ENCODE measurements at regions not wholly inside any gene's neighbourhood (a gene's known extent, or its start where the extent isn't known, plus 50 kb on each side); places are given as distances from the start of the nearest gene placed in this dataset.
A peak's percentile ranks its signal among the peaks of the same experiment; 100 is the strongest.
"Not testable (repeated sequence)": the region's sequence is repeated elsewhere in the genome, so short reads cannot be mapped to it uniquely, and the experiment has no call there.

DNA sequence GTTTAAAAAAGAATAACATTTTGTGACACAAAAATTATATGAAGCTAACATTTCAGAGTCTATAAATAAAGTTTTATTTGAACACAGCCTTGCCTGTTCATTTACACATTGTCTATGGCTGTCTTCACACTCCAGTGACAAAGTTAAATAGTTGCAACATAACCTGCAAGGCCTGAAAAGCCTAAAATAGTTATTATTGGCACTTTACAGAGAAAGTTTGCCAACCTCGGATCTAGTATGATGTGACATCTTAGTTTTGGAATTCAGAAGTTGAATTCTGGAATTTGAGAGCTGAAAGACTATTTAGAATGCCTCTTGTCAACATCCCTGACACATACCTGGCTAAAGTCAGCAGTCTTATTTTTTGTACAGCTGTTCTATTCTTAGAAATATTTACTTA is 68.3 kb downstream of the DYRK2 start:
- no peak for DNase-seq (ENCODE audit: low read depth in 2 of 2)

DNA sequence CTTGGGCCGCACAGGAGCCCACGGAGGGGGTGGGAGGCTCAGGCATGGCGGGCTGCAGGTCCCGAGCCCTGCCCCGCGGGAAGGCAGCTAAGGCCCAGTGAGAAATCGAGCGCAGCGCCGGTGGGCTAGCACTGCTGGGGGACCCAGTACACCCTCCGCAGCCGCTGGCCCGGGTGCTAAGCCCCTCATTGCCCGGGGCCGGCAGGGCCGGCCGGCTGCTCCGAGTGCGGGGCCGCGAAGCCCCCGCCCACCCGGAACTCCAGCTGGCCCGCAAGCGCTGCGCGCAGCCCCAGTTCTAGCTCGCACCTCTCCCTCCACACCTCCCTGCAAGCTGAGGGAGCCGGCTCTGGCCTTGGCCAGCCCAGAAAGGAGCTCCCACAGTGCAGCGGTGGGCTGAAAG is 70.8 kb downstream of the DYRK2 start:
- DNase-seq (ENCODE audit: low read depth in 2 of 2): not testable (repeated sequence)

DNA sequence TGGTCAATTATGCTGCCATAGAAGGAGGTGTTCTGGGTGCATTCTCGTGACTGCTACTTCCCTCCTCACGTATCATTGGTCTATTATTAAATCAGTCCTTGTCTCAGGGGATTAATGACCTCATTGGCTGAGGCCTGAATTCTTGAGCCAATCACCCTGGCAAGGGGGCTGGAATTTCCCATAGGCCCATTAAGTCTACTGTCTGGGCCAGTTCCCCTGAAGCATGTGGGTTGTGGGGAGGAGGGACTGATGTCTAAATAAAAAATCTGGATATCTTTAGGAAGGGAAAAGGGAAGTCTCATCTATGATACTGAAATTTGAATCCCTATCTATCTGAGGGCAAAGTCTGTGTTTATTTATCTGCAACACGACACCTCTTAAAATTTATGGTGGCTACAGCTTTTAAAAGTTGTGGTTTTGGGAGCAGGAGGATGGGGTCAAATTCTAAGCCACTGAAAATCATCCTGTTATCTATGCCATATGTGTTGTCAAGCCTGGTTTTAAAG is 71.9 kb downstream of the DYRK2 start:
- no peak for DNase-seq (ENCODE audit: low read depth in 2 of 2)

DNA sequence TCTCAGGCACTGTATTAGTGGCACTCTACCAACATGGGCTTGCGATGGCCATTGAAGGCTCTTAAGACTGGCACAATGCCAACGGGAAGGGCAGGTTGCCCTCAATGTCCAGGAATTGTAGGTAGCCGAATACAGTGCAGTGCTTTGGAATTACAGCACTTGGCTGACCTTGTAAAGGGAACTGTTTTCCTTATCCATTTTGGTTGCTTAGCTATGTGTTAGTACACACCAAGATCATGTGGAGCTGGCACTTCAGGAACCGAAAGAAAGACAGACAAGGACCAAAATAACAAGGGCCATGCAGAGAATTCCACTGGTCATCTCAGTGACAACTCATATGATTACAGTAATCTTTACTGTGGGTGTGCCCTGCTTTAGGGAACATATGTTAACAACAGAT is 72.7 kb downstream of the DYRK2 start:
- DNase-seq (ENCODE audit: low read depth in 2 of 2): peak in 1 of 2 donors; percentile 29

DNA sequence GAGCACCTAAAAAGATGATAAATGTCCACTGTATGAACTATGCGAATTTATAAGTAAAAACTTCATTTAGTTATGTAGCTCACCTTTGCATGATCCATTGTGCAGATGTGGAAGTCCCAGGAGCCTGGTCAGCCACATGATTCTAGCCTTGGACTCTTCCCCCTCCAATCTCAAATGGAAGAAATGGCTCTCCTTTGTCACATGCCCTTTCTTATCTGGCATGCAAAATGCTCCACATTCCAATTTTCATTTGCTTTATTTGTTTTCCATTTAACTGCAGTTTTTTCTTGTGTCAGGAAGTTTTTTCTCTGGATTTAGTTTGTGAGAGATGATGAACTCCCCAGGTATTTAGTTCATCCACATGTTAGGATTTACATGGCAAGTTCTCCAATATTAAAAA is 73.8 kb downstream of the DYRK2 start:
- DNase-seq (ENCODE audit: low read depth in 2 of 2): no peak

- no peak for DNase-seq (ENCODE audit: low read depth in 2 of 2)
These were observed 78.3 kb downstream of the DYRK2 start for GRCh38 chr12:67726868-67727267.

- no peak for DNase-seq (ENCODE audit: low read depth in 2 of 2)
These were observed 79.4 kb downstream of the DYRK2 start for GRCh38 chr12:67727702-67728666.

DNA sequence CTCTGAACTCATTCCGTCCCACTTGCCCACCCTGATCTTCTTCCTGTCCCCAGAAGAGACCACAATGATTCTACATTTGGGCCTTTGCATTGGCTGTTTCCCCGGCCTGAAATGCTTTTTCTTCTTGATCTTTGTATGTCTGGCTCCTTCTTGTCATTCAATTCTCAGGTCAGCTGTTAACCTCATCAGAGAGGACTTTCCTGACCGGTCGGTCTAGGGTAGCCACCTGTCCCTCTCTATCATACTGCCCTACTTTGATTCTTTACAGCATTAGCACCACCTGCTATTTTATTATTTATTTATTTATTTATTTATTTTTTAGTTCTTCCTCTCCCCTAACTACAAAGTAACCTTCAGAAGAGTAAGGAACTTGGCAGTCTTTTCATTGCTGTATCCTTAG is 84.3 kb downstream of the DYRK2 start:
- DNase-seq (ENCODE audit: low read depth in 2 of 2): no peak

DNA sequence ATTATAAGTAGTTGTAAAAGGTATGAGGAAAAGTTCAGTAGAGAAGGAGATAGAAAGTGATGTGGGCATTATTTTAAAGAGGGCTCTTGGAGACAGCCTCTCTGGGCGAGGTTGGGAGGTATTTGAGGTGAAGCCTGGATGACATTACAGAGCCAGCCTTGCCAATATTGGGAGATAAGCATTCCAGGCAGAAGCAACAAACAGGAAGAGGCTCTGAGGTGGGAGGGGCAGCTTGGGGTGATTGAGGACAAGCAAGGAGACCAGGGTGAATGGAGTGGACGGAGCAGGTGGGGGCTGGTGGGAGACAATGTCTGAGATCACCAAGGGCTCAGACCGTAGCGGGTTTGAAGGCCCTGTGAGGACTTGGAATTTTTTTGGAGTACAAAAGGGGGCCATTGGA is 87.3 kb downstream of the DYRK2 start:
- DNase-seq (ENCODE audit: low read depth in 2 of 2): no peak

DNA sequence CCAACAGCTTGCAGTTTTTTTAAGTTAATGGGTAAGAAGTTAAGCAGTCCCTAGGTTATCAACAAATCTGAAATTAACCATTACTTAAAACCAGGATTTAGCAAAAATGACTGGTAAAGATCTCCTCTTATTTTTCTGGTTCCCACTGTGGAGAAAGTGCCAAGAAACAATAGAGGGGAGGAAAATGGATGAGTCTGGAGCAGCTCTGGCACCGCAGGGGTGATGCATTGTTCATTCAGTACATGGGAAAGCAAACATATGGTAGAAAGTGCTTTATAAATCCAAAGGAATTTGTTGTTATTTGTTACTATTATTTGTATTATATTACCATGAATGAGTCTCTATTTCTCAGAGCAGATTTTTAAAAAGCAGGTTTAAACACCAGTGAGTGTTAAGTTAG is 92.2 kb downstream of the DYRK2 start:
- DNase-seq (ENCODE audit: low read depth in 2 of 2): no peak

DNA sequence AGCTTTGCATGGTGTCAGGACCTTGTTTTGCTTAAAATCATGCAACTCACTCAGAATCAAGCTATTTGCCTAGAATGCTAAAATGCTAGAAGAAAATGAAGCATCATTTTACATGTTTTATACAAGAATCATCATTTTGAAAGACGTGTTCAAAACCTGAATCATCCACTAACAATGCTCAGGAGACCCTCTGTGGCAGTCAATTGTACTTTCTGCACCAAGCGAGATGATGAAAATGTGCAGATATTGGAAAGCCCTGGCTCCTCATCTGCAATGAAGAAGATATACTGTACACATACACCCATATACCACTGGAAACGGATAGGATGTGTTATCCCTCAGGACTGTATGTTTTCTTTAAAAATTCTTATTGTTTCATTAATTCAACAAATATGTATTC is 92.7 kb downstream of the DYRK2 start:
- DNase-seq (ENCODE audit: low read depth in 2 of 2): no peak

DNA sequence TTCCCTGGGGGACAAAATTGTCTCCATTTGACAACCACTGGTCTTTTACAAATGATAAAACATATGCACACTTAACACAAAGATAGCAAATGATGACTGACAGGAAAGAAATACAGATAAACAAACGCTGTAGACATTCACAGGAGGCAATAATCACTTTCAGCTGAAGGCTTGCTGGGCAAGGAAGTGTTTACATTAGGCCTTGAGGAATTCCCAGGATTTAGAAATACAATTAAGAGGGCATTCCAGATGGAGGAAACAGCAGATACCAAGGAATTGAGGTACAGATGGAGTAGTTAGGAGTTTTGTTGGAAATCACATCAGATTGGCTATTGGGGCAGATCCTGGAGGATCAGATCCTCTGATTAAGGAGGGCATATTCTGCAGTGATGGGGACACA is 93.9 kb downstream of the DYRK2 start:
- no peak for DNase-seq (ENCODE audit: low read depth in 2 of 2)

DNA sequence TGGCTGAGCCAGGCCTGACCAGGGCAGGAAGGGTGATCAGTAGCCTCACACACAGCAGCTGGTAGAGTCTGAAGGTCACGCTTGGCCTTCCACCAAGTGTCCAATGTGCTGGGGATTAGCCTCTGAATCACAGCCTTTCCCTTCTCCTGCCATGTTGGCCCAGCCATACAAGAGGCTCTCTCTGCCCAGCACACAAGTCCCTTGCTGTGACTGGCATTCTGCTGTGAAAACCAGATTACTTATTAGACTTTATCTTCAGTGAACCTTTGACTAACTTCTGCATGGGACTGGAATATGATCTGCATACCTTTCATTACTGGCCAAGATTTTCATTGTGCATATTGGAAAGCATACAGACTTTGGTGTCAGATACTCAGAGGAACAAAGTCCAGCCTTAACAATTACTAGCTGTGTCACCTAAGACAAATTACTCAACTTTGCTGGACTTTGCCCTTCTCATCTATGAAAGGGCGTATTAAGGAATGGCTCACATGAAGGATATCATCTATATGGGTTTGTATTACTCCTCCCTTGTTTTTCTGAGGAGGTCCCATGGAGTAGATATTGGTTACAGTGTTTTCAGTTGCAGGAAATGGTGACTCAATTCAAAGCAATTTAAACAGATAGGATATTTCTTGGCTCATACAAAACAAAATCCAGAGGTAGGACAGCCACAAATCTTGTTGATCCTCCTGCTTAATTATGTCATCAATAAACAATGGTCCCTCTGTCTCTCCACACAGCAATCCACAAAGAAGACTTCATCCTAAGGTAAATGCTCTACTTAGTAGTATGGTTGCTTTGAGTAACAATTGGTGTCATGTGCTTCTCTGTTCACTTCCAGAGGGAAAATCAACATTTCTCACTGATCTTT is 99.6 kb downstream of the DYRK2 start:
- DNase-seq (ENCODE audit: low read depth in 2 of 2): peak in 1 of 2 donors; percentile 3

DNA sequence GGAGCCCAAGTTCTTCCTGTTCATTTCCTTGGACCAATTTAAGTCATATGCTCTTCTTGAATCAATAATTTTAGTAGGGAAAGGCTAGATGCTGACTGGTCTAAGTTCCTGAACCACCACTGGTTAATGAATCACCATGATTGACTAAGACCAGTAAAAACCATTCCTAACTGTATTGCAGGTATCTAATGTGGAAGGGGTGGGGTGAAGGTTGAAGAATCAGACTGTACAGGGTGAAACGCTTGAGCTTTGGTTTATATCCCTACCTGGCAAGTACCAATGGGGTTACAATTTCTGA is 100.1 kb downstream of the DYRK2 start:
- no peak for DNase-seq (ENCODE audit: low read depth in 2 of 2)

GRCh38 chr12:67750513-67751183 is 102.1 kb downstream of the DYRK2 start:
- no peak for DNase-seq (ENCODE audit: low read depth in 2 of 2)

- DNase-seq (ENCODE audit: low read depth in 2 of 2): no peak
These were observed 102.9 kb downstream of the DYRK2 start for GRCh38 chr12:67751381-67751928.

DNA sequence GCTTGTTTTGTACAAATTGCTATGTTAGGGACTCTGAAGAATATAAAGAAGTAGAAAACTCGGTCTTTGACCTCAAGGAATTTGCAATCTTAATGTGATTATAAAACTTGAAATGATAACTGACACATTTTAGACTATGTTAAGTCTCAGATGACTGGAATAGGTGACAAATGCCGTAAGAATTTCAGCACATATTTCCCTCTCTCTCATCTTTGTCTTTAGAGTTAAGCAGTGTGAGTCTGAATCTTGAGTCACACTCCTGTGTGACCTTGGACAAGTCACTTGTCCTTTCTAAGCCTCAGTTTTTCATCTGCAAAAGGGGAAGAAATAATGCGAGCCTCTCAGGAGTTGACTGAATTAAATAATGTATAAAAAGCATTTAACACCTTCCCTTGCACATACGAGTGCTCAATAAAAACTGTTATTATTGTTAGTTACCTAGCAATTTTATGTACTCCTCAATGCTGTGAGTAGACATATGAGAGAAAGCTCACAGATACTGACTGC is 103.7 kb downstream of the DYRK2 start:
- no peak for DNase-seq (ENCODE audit: low read depth in 2 of 2)

DNA sequence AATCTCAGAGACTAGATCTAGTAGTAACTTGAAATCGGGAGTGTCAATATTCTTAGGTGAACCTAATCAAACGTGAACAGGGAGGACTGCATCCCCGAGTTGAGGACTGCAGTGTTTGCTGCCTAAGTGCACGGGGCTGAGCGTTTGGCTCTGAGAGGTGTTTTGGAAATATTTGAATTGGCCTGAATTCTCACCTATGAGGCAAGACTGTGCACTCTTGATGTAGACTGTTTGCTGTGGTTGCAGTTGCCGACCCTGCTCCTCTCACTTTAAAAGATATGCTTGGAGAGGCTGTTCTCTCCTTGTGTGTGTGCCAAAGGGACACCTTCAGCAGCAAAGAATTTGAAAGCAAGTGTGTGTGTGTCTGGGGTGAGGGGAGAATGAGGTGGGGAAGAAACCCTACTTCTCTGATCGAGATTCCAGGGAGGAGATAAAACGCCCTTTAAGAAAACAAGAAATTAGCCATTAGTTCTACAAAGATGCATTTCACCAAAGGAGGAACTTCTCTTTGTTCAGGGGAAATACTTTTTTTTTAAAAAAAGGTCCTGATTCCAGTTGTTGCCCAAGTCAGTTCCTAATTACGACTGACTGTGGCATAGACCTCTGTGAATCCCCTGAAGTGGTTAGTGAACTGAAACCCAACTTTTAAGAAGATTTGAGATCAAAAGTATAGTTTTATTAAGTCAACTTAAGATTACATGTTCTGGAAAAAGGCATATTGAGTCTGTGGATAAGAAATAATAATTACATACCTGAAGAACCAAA is 106.6 kb downstream of the DYRK2 start:
- DNase-seq (ENCODE audit: low read depth in 2 of 2): no peak

GRCh38 chr12:67757651-67758050 is 109.1 kb downstream of the DYRK2 start:
- no peak for DNase-seq (ENCODE audit: low read depth in 2 of 2)

- no peak for DNase-seq (ENCODE audit: low read depth in 2 of 2)
These were observed 109.6 kb downstream of the DYRK2 start for GRCh38 chr12:67758119-67758518.

GRCh38 chr12:67758521-67758920 is 110.0 kb downstream of the DYRK2 start:
- no peak for DNase-seq (ENCODE audit: low read depth in 2 of 2)
